ENCODE measurements at regions not wholly inside any gene's neighbourhood (a gene's known extent, or its start where the extent isn't known, plus 50 kb on each side); places are given as distances from the start of the nearest gene placed in this dataset.

DNA sequence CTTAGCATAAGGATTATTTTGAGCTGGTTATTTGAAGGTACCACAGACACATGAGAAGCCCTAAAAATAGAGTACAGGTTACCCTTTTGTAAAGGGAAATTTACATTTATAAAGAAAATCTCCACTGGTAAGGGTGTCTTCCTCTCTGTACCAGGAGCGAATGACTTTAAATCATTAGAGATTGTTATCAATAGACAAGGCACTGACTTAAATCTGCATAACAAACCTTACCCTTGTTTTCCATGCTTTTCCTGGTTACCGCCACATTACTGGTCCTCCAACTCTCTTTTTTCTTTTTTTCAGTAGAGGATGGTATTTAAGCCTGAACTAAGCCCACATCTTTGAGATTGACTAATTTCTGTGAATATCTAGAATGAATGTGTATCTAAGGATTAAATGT lies 129.8 kb downstream of the SLC7A11 start:
- Histone ChIP-seq H4K20me1 (replicated peaks; ENCODE audit: insufficient read depth) (no peaks in the 10 kb centered on the region), H3K4me2 (peak overlapping the region; percentile 42)
- ATAC-seq, result peak; percentile 79

DNA sequence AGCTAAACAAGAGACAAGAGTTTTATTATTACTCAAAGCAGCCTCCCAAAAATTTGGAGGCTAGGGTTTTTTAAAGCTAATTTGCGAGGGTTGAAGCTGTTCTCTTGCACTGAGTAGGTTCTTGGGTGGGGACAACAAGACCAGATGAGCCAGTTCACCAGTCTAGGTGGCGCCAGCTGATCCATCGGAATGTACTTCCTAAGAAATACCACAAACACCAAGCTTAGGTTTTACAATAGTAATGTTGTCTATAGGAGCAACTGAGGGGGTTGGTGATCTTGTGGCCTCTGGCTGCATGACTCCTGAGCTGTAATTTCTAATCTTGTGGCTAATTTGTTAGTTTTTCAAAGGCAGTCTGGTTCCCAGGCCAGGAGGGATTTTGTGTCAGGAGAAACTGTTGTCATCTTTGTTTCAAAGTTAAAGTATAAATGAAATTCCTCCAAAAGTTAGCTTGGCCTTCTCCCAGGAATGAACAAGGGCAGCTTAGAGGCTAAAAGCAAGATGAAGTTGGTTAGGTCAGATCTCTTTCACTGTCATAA lies 130.6 kb downstream of the SLC7A11 start:
- H3K4me1 Mint-ChIP-seq, result peaks cover 50% of the 10 kb centered on the region
- Histone ChIP-seq H3K4me2 (peak overlapping the region; percentile 52), H3F3A (replicated peaks; ENCODE audit: low read depth) (no peaks in the 10 kb centered on the region), H3K4me3 (no peak overlapping the region), H3K27ac (ENCODE audit: low read depth) (peak overlapping the region; percentile 88), H4K20me1 (replicated peaks; ENCODE audit: insufficient read depth) (no peaks in the 10 kb centered on the region), H3K9me2 (ENCODE audit: insufficient read depth) (no peaks in the 10 kb centered on the region), H3K36me3 (ENCODE audit: insufficient read depth) (no peaks in the 10 kb centered on the region), H3K79me2 (replicated peaks; ENCODE audit: insufficient read depth) (no peaks in the 10 kb centered on the region), H3K4me1 (ENCODE audit: insufficient read depth) (peaks cover 26% of the 10 kb centered on the region), H2AFZ (no peak overlapping the region), H3K27me3 (ENCODE audit: insufficient read depth) (no peaks in the 10 kb centered on the region)
- TF ChIP-seq POLR2AphosphoS5 (IDR thresholded peaks at IDR 0.05; ENCODE audit: low read depth), result no peak
- TF ChIP-seq, protein P1, sequence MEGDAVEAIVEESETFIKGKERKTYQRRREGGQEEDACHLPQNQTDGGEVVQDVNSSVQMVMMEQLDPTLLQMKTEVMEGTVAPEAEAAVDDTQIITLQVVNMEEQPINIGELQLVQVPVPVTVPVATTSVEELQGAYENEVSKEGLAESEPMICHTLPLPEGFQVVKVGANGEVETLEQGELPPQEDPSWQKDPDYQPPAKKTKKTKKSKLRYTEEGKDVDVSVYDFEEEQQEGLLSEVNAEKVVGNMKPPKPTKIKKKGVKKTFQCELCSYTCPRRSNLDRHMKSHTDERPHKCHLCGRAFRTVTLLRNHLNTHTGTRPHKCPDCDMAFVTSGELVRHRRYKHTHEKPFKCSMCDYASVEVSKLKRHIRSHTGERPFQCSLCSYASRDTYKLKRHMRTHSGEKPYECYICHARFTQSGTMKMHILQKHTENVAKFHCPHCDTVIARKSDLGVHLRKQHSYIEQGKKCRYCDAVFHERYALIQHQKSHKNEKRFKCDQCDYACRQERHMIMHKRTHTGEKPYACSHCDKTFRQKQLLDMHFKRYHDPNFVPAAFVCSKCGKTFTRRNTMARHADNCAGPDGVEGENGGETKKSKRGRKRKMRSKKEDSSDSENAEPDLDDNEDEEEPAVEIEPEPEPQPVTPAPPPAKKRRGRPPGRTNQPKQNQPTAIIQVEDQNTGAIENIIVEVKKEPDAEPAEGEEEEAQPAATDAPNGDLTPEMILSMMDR (conservative IDR thresholded peaks at IDR 0.05; ENCODE audit: low read depth in 2 of 2), result peak; percentile 8 to 47; a peak in 2 of 4 replicates
- TF ChIP-seq, protein P2, sequence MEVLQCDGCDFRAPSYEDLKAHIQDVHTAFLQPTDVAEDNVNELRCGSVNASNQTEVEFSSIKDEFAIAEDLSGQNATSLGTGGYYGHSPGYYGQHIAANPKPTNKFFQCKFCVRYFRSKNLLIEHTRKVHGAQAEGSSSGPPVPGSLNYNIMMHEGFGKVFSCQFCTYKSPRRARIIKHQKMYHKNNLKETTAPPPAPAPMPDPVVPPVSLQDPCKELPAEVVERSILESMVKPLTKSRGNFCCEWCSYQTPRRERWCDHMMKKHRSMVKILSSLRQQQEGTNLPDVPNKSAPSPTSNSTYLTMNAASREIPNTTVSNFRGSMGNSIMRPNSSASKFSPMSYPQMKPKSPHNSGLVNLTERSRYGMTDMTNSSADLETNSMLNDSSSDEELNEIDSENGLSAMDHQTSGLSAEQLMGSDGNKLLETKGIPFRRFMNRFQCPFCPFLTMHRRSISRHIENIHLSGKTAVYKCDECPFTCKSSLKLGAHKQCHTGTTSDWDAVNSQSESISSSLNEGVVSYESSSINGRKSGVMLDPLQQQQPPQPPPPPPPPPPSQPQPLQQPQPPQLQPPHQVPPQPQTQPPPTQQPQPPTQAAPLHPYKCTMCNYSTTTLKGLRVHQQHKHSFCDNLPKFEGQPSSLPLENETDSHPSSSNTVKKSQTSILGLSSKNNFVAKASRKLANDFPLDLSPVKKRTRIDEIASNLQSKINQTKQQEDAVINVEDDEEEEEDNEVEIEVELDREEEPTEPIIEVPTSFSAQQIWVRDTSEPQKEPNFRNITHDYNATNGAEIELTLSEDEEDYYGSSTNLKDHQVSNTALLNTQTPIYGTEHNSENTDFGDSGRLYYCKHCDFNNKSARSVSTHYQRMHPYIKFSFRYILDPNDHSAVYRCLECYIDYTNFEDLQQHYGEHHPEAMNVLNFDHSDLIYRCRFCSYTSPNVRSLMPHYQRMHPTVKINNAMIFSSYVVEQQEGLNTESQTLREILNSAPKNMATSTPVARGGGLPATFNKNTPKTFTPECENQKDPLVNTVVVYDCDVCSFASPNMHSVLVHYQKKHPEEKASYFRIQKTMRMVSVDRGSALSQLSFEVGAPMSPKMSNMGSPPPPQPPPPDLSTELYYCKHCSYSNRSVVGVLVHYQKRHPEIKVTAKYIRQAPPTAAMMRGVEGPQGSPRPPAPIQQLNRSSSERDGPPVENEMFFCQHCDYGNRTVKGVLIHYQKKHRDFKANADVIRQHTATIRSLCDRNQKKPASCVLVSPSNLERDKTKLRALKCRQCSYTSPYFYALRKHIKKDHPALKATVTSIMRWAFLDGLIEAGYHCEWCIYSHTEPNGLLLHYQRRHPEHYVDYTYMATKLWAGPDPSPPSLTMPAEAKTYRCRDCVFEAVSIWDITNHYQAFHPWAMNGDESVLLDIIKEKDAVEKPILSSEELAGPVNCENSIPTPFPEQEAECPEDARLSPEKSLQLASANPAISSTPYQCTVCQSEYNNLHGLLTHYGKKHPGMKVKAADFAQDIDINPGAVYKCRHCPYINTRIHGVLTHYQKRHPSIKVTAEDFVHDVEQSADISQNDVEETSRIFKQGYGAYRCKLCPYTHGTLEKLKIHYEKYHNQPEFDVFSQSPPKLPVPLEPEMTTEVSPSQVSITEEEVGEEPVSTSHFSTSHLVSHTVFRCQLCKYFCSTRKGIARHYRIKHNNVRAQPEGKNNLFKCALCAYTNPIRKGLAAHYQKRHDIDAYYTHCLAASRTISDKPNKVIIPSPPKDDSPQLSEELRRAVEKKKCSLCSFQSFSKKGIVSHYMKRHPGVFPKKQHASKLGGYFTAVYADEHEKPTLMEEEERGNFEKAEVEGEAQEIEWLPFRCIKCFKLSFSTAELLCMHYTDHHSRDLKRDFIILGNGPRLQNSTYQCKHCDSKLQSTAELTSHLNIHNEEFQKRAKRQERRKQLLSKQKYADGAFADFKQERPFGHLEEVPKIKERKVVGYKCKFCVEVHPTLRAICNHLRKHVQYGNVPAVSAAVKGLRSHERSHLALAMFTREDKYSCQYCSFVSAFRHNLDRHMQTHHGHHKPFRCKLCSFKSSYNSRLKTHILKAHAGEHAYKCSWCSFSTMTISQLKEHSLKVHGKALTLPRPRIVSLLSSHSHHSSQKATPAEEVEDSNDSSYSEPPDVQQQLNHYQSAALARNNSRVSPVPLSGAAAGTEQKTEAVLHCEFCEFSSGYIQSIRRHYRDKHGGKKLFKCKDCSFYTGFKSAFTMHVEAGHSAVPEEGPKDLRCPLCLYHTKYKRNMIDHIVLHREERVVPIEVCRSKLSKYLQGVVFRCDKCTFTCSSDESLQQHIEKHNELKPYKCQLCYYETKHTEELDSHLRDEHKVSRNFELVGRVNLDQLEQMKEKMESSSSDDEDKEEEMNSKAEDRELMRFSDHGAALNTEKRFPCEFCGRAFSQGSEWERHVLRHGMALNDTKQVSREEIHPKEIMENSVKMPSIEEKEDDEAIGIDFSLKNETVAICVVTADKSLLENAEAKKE (CRISPR knock-in tag; IDR thresholded peaks at IDR 0.05), result peak; percentile 56; the same call in 1 of the 2 replicates
- DNase-seq (ENCODE audit: low spot score), result peak; percentile 72
- no peaks in the 10 kb centered on the region for H3K27me3 Mint-ChIP-seq (ENCODE audit: insufficient read depth, low read depth, poor library complexity)
- no peak overlapping the region for H3K4me3 Mint-ChIP-seq
- ATAC-seq, result peak; percentile 73
- H3K9me3 Mint-ChIP-seq, result peaks cover 21% of the 10 kb centered on the region
- H3K27ac Mint-ChIP-seq, result peak overlapping the region; percentile 83
- H3K36me3 Mint-ChIP-seq (ENCODE audit: low read depth), result peaks cover 23% of the 10 kb centered on the region

More for the DNA sequence above, 129.8 kb downstream of the SLC7A11 start:
- no peaks in the 10 kb centered on the region for H3K9me2 ChIP-seq (ENCODE audit: insufficient read depth)
- Mint-ChIP-seq H3K27me3 (ENCODE audit: insufficient read depth, low read depth, poor library complexity) (no peaks in the 10 kb centered on the region), H3K27ac (peak overlapping the region; percentile 95), H3K9me3 (peaks cover 17% of the 10 kb centered on the region), H3K36me3 (ENCODE audit: low read depth) (peaks cover 16% of the 10 kb centered on the region), H3K4me1 (peaks cover 46% of the 10 kb centered on the region), H3K4me3 (peak overlapping the region; percentile 15; the same call in 1 of the 3 replicates)
- H3K36me3 ChIP-seq (ENCODE audit: insufficient read depth), result no peaks in the 10 kb centered on the region
- H3K27me3 ChIP-seq (ENCODE audit: insufficient read depth), result no peaks in the 10 kb centered on the region
- peak; percentile 60 for DNase-seq (ENCODE audit: low spot score)
- H3K4me3 ChIP-seq, result peak overlapping the region; percentile 21; the same call in 1 of the 2 replicates
- peaks cover 26% of the 10 kb centered on the region for H3K4me1 ChIP-seq (ENCODE audit: insufficient read depth)
- H3K27ac ChIP-seq (ENCODE audit: low read depth), result peak overlapping the region; percentile 88
- H2AFZ ChIP-seq, result no peak overlapping the region
- H3F3A ChIP-seq (replicated peaks; ENCODE audit: low read depth), result no peaks in the 10 kb centered on the region
- 0 out of 2 replicates have a peak, but pooled peaks have one; percentile 32 for TF ChIP-seq NANOG (IDR thresholded peaks at IDR 0.05; ENCODE audit: borderline replicate concordance)
- TF ChIP-seq, protein P3, sequence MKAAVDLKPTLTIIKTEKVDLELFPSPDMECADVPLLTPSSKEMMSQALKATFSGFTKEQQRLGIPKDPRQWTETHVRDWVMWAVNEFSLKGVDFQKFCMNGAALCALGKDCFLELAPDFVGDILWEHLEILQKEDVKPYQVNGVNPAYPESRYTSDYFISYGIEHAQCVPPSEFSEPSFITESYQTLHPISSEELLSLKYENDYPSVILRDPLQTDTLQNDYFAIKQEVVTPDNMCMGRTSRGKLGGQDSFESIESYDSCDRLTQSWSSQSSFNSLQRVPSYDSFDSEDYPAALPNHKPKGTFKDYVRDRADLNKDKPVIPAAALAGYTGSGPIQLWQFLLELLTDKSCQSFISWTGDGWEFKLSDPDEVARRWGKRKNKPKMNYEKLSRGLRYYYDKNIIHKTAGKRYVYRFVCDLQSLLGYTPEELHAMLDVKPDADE (IDR thresholded peaks at IDR 0.05), result no peak
- no peak for TF ChIP-seq ZNF114 (CRISPR knock-in tag; IDR thresholded peaks at IDR 0.05)
- no peak for TF ChIP-seq CREB1 (CRISPR knock-in tag; IDR thresholded peaks at IDR 0.05; ENCODE audit: low read depth)
- H3K79me2 ChIP-seq (replicated peaks; ENCODE audit: insufficient read depth), result no peaks in the 10 kb centered on the region
